ENCODE measurements at regions not wholly inside any gene's neighbourhood (a gene's known extent, or its start where the extent isn't known, plus 50 kb on each side); places are given as distances from the start of the nearest gene placed in this dataset.
"Not testable (repeated sequence)": the region's sequence is repeated elsewhere in the genome, so short reads cannot be mapped to it uniquely, and the experiment has no call there.

- DNase-seq (ENCODE audit: low read depth in 2 of 2), result no peak
Measured at GRCh38 chr3:101138817-101139216, 145.6 kb upstream of the ABI3BP start.

GRCh38 chr3:101134331-101134730 lies 141.1 kb upstream of the ABI3BP start:
- no peak for DNase-seq (ENCODE audit: low read depth in 2 of 2)

- no peak for DNase-seq (ENCODE audit: low read depth in 2 of 2)
Measured at GRCh38 chr3:101133652-101134051, 140.4 kb upstream of the ABI3BP start.

GRCh38 chr3:101133197-101133596 lies 140.0 kb upstream of the ABI3BP start:
- not testable (repeated sequence) for DNase-seq (ENCODE audit: low read depth in 2 of 2)

GRCh38 chr3:101131767-101132166 lies 138.5 kb upstream of the ABI3BP start:
- no peak for DNase-seq (ENCODE audit: low read depth in 2 of 2)

GRCh38 chr3:101128786-101129185 lies 135.6 kb upstream of the ABI3BP start:
- no peak for DNase-seq (ENCODE audit: low read depth in 2 of 2)

- DNase-seq (ENCODE audit: low read depth in 2 of 2), result no peak
Measured at GRCh38 chr3:101128001-101128400, 134.8 kb upstream of the ABI3BP start.

- DNase-seq (ENCODE audit: low read depth in 2 of 2), result no peak
Measured at GRCh38 chr3:101124125-101124524, 130.9 kb upstream of the ABI3BP start.

GRCh38 chr3:101123081-101123480 lies 129.9 kb upstream of the ABI3BP start:
- DNase-seq (ENCODE audit: low read depth in 2 of 2), result no peak

- no peak for DNase-seq (ENCODE audit: low read depth in 2 of 2)
Measured at GRCh38 chr3:101122681-101123080, 129.5 kb upstream of the ABI3BP start.

- DNase-seq (ENCODE audit: low read depth in 2 of 2), result no peak
Measured at GRCh38 chr3:101120039-101120438, 126.8 kb upstream of the ABI3BP start.

GRCh38 chr3:101119535-101119934 lies 126.3 kb upstream of the ABI3BP start:
- DNase-seq (ENCODE audit: low read depth in 2 of 2), result no peak

GRCh38 chr3:101117980-101118379 lies 124.8 kb upstream of the ABI3BP start:
- no peak for DNase-seq (ENCODE audit: low read depth in 2 of 2)

GRCh38 chr3:101117465-101117864 lies 124.2 kb upstream of the ABI3BP start:
- DNase-seq (ENCODE audit: low read depth in 2 of 2), result no peak

GRCh38 chr3:101110295-101110694 lies 117.1 kb upstream of the ABI3BP start:
- DNase-seq (ENCODE audit: low read depth in 2 of 2), result not testable (repeated sequence)

- no peak for DNase-seq (ENCODE audit: low read depth in 2 of 2)
Measured at GRCh38 chr3:101104321-101104720, 111.1 kb upstream of the ABI3BP start.

- no peak for DNase-seq (ENCODE audit: low read depth in 2 of 2)
Measured at GRCh38 chr3:101102678-101103296, 109.6 kb upstream of the ABI3BP start.

GRCh38 chr3:101100361-101101009 lies 107.3 kb upstream of the ABI3BP start:
- no peak for DNase-seq (ENCODE audit: low read depth in 2 of 2)

- DNase-seq (ENCODE audit: low read depth in 2 of 2), result no peak
Measured at GRCh38 chr3:101099791-101100190, 106.6 kb upstream of the ABI3BP start.

- no peak for DNase-seq (ENCODE audit: low read depth in 2 of 2)
Measured at GRCh38 chr3:101096444-101096843, 103.2 kb upstream of the ABI3BP start.

- DNase-seq (ENCODE audit: low read depth in 2 of 2), result no peak
Measured at GRCh38 chr3:101095693-101096430, 102.6 kb upstream of the ABI3BP start.

GRCh38 chr3:101091489-101091888 lies 98.3 kb upstream of the ABI3BP start:
- DNase-seq (ENCODE audit: low read depth in 2 of 2), result no peak

GRCh38 chr3:101085752-101086151 lies 92.5 kb upstream of the ABI3BP start:
- no peak for DNase-seq (ENCODE audit: low read depth in 2 of 2)

Data from activated CD4-positive, alpha-beta T cell treated with anti-CD3 and anti-CD28 coated beads for 24 hours (primary cell).